Renal cortical epithelial cell (primary cell): ENCODE measurements at regions not wholly inside any gene's neighbourhood (a gene's known extent, or its start where the extent isn't known, plus 50 kb on each side); places are given as distances from the start of the nearest gene placed in this dataset.

ENCODE experiments used
- DNase-seq: peaks from one replicate; pipeline ENCODE4 v3.0.0-alpha.2; 2011; ENCODE audit warnings: low read depth

DNA sequence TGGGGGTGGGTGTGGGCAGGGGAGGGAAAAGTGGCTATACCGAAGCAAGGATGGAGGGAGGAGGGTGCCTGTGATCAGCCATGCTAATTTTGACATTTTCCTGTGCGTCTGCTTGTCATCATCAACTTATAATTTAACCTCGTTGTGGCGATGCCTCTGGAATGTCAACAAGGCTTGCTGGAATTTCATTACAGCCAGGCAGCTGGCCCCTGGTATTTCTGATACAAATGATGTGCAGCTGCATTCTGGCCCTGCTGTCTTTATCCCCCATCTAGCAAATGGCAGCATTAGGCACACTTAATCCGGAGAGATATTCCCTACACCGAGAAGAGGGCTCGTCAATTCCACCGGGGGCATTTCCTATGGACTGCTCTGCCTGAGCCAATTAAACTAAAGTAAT lies 278.3 kb upstream of the CCL2 start:
- no peak for DNase-seq

DNA sequence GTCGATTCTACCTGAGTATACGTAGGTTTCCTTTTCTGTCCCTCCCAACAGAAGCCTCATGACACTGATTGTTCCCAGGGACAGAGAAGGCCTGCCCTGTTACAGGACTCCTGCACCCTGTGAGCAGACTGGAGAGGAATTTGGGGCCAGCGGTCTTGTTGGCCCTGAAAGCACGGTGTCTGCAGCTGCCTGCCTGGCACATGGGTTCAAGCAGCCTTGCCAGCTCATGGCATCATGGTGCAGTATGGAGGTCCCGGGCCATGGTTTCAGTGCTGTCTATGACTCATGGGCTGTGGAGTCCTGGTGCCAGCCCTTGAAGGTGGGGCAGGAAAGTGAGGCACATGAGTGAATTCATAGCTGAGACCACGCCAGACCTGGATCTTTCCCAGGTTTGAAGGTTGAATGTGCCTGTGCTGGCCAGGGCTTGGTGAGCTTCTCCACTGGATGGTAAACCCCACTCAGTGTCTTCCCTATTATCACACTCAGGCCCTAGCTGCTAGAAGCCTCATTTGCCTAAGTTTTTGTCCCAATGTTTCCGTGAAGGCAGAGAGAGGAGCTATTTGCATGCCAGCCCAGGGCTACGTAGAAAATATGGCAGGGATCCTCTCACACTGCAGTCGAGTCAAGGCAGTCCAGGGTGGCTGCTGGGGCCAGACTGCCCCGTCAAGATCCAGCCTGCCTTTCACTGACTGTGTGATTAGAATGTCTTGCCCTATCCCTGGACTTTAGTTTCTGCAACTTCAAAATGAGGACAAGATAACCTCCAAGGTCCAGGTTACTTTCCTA lies 277.2 kb upstream of the CCL2 start:
- no peak for DNase-seq

DNA sequence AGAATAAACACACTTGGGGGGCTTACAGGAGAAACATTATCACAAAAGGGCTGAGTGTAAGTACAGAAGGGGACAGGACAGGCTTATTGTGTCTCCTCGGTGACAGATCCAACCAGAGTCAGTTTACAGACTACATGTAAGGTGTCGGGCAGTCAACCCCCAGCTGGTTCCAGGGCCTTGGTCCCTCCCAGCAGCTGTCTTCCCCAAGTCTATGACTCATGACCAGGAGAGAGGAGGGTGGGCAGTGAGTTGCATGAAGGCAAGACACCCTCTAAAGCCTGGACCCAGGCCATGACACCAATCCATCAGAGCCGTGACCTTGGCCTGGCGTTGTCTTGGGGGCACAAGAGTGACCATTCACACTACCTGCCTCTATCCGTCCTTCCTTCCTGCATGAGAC lies 276.2 kb upstream of the CCL2 start:
- DNase-seq = no peak

DNA sequence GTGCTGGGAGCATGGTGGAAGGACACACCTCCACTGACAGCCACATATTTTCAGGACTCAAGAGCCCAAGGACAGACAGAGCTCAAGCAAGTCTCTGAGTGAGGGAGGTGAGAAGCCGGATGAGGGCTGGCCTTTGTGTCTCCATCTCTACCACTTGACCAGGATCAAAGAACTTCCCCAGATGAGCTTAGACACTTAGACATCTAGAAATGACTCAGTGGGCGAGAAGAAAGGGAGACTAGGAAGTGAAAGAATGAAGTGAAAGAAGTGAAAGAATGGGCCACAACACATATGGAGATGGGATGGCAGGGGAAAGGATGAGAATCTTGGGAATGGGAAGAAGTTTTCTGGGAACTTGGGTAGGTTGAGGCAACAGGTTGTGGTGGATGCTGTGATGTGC lies 274.9 kb upstream of the CCL2 start:
- DNase-seq = no peak

DNA sequence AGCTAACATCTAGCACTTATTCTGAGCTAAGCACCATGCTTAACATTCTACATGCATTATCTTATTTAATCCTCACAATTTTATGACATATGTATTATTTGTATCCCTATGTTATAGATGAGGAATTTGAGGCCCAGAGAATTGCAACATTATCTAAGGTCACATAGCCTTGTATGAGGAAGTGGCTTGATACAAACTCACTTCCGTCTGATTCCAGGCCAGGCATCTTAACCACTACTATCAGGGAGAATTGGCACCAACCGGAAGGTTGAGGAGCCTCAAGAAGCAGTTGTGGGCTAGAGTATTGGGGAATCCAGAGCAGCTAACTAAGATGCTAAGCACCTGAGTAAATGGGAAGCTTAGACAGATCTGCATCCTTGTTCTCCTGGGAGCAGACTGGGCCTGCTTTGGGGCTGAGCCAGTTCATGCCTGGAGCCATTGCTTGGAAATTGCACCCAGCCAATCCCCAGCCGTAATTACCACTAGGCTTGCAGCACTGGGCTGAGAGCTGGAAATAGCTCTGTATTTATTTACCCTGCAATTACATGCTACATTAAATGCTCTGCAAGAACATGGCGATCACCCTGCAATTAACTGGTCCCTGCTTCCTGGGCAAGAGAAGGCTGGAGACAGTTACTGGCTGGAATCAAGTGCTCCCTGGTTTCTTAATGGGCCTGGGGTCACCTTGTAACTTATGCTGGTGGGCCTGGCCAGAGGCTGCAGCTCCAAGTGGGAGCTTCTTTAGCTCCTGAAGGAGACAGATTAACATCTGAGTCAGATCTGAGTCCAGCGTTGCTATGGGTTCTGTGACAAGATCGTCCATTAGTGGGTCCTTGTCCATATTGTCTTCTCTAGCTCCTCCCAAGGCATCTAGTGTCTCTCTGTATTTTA lies 273.1 kb upstream of the CCL2 start:
- no peak for DNase-seq

DNA sequence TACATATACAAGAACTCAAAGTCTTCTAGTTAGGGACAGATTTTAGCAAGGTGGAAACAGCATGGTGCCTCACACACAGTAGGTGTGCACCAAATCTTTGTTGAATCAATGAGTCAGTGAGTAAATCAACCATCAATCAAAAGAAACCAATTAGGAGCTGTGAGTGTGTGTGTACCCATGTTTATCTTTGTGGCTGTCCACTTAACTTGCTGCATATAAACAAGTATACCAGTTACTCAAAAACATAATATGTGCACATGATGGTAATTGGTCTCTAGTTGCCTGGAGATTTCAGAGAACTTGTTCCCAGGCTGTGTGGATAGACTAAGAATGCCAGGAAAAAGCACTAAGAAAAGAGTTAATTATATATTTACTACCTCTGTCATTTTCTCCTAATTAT lies 272.2 kb upstream of the CCL2 start:
- no peak for DNase-seq

DNA sequence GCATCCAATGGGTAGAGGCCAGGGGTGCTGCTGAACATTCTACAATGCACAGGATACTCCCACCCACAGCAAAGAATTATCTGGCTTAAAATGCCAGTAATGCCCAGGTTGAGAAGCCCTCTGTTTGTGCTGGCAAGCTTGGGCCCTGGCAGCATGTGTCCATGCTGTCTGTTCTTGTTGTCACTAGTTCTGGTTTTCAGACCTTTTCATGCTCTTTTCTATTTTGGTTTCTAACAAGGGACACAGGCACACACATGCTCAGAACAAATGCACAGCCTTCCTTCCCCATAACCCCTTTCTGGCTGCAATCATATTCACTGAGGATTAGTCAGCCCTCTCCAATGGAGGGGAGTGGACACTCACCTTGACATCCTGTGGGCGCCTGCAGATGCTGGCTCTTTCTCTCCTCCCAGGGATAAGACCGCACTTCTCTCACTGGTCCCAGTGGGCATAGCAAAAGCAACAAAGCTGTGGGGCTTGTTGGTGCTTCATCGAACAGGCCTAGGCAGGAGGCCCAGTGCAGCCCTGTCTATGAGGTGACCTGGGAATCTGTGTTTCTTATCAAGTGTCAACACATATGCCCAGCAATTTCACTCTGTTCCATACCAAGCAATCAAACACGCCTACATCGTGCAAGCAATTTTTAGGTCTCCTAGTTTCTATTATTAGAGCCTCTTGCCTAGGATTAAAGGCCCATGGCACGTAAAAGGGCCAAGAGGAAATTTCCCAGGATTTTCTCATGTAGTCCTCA lies 271.1 kb upstream of the CCL2 start:
- DNase-seq = no peak

DNA sequence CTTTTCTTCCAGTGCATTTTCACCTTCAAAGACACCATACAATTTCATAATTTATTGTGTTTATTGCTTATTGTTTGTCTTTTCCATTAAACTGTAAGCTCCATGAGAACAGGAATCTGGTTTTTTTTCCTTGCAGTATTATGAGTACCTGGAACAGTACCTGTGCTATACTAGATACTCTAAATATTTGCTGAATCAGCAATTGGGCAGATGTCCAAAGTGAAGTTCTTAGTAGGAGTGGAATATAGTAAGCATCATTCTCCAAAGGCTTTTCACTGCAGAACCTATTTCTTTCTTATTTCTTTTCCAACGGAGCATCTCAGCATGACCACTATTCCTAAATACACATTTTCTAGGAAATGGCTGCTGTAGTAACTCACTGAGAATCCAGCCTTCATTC lies 269.0 kb upstream of the CCL2 start:
- DNase-seq = no peak

DNA sequence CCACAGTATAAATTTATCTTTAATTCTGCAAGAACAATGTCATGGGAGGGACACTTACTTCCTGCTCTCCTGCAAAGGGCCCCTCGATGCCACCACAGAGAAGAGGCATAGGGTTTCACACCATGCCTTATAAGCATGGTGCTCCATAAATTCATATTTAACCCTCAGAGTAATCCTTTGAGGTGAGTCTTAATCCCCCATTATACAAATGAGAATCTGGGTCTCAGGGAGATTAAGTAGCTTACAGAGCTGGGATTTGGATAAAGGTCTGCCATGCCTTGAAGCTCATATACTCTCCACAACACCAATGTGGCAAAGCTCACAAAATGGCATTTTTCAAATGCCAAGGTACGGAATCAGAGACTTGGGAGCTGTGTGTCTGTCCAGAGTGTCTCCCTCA lies 268.5 kb upstream of the CCL2 start:
- DNase-seq = no peak

DNA sequence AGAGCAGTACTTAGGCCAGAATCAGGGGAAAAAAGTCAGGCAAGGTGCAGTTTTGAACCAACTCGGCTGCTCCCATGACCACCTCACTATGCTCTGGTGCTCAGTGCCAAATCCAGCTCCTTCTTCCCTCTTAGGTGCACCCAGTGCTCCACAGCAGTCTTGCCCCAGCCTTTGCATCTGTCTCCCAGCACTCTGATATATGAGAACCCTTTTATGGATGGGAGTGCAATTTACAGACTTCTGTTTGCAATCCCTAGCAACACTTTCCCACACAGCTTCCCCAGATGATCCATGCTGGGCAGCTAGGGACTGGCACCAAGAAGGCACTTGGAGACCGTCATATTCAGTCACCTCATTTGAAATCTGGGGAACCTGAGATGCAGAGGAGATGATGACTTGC lies 267.9 kb upstream of the CCL2 start:
- DNase-seq = no peak

DNA sequence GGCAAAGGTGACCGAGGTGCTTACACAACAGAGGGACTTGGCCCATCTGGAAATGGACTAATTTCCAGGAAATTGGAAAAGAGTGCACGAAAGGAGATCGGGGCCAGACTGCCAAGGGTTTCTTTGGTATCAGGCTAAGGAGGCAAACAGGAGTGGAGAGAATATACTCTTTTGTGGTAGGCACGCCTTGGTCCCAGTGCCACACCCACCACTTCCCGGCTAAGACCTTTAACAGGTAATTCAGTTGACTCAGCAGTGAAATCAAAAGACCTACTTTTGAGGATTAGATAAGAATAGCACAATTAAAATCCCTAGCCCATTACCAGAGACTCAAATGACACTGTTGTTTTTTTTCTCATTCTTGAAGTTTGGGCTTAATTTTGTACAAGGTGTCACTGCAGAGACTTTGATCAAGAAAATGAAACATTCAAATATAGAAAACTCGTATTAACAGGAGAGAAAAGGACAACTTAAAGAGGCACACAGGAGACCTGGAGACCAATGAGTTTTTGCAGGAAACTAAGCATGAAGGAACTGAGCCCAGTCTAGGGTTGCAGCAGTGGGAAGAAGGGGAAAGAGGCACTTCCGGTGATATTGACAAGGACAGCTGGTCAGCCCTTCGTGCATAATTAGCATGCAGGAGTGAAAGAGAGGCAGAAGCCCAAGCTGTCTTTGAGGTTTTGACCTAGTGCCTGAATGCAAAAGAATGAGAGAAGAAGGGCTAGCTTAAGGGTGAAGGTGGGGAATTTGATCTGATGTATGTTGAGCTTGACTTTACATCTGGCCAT lies 265.5 kb upstream of the CCL2 start:
- DNase-seq = no peak

DNA sequence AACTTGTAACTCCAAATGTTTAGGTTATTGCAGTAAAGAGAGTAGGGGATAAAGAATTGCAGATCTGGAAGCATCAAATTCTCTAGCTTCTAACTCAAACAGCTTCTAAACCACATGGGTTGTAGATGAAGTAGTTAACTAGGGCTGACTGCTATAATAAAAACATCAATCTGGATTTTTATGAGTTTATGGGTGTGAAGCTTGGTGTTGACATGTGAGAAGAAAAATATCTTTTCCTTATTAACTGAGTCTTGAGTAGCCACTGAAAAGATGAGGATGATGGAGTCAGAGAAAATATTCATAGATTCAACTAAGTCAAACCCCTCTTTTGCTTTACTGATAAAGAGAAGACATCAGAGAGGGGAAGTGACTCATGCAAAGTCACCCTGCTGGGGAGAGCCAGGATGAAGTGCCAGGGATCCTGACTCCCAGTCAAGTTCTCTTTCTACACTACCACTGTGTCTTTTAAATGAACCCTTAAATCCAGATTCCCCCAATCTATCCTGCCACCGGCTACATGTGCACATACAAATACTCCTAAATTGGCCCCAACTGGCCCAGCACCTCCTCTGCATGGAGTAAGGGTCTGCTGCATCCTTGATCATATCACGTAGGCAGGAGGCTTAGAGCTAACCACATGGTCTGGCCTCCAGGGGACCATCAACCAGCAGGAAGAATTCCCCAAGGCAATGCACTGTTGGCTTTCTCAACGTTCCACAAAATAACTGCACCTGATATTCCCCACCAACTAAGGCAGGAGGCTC lies 264.0 kb upstream of the CCL2 start:
- DNase-seq = no peak

DNA sequence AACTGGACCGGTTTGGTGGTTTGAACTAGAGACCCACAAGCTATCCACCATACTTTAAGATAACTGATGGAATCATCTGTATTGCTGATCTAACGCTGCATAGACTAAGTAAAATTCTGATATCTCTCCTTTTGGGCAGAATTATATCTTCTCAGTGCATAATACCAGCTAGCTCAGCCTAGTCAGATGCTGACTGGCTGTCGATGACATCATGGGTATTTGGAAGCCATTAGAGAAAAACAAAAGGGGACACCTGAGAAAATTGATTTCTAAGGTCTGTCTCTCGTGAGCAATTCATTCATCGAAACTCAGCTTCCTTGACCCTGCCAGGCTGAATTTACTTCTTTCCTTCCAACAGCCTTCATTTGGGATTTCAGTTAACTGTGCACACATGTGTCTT lies 263.0 kb upstream of the CCL2 start:
- no peak for DNase-seq

DNA sequence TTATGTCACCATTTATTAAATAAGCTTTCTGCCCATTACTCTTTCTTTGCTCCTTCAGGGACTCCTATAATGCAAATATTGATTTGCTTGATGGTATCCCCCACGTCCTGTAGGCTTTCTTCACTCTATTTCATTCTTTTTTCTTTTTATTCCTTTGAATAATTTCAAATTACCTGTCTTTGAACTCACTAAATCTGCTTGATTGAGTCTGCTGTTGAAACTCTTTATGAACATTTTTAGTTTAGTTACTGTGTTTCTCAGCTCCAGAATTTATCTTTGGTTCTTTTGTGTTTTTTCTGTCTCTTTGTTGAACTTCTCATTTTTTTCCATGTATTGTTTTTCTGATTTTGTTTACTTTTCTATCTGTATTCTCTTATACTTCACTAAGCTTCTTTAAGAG lies 254.4 kb upstream of the CCL2 start:
- DNase-seq = no peak

DNA sequence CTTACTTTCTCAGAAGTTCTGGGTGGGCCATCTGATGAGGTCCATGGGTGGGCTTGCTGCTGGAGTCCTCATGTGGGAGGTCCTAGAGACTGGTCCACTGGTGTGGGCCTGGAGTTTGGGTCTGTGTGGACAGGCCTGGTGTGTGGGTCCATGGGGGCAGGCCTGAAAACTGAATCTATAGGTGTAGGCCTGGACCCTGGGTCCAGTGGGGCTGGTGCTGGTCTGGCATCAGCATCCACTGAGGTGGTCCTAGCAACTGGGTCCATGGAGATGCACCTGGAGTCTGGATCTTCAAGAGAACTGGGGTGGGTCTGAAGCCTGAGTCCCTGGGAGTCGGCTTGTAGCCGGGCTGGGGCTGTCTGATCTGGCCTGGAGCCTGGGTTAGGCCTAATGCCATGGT lies 253.8 kb upstream of the CCL2 start:
- DNase-seq = no peak

DNA sequence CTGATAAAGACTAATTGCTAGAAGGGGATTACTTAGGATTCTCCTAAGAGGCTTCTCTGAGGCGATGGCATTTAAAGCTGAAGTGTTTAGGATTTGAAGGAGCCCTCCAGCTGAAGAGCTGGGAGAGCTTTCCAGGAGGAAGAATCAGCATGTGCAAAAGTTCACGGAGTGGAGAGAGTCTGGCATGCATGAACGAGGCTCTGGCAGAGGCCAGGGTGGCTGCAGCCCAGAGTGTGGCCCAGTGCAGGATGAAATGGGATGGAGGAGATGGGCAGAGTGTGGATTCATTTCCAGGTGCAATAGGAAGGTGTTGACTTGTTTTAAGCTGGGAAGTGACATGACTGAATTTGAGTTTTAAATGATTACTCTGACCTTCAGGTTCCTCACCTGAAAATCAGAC lies 249.0 kb upstream of the CCL2 start:
- DNase-seq = no peak

DNA sequence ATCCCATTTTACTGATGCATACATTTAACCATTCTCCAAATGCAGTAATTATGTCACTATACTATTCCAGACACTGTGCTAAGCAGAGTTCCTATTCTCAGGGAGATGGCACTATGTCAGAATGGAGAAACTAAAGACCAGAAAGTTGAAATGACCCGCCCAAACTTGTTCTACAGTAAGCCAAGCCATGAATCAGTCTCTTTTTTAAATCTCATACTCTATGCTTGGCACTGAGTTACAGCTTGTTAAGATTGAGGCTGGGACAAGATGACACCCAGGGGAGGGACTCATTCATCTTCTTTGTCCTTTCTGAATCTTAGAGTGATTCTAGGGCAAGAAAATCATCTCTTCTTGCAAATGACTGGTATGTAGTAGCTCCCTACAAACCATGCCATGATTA lies 247.0 kb upstream of the CCL2 start:
- no peak for DNase-seq

DNA sequence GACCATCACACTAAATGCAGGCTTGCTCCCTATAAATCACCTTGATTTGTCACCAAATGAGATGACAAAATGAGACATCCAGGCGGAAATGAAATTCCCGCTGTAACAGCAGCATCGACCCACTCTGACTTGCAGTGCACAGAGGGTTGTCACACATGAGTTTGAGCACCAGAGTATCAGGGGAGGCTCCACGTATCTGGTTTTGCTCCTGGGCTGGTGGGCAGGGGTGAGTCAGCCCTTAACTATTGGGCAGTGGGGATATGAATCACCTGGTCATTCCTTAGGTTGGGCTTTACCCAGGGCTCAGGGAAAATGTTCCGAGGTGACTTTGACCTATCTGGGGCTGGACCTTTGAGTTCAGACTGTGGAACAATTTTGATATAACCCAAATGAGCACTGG lies 245.2 kb upstream of the CCL2 start:
- DNase-seq = no peak

DNA sequence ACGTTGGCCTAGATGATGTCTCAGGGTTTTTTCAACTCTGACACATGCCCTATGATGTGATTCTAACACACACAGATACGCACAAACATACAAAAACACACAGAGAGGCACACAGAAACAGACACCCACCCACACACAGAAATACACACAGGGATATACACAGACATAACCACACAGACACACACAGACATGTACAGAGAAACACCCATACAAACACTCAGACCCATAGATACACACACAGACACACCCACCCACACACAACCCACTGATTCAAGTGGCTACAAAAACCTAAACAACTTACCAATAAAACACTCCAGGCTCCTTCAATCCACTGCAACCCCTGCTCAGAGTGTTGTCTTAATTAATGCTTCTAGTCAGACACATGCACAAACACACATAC lies 244.6 kb upstream of the CCL2 start:
- DNase-seq = no peak

DNA sequence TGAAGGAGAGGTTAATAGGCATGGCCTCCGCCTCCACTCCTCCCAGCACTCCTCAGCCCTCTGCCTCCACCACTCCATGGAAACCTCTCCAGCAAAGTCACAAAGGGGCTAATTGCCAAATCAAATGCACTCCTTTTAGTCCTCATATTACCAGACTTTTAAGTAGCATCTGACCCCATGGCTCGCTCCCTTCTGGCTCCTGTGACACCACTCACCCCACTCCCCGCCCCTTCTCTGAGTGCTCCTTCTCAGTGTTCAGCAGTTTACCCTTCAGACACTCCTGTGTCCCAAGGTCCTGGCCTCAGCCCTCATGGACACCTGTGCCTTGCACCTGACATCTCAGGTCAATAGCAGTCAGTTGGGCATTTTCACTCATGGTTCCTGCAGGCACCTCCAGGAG lies 243.5 kb upstream of the CCL2 start:
- no peak for DNase-seq

DNA sequence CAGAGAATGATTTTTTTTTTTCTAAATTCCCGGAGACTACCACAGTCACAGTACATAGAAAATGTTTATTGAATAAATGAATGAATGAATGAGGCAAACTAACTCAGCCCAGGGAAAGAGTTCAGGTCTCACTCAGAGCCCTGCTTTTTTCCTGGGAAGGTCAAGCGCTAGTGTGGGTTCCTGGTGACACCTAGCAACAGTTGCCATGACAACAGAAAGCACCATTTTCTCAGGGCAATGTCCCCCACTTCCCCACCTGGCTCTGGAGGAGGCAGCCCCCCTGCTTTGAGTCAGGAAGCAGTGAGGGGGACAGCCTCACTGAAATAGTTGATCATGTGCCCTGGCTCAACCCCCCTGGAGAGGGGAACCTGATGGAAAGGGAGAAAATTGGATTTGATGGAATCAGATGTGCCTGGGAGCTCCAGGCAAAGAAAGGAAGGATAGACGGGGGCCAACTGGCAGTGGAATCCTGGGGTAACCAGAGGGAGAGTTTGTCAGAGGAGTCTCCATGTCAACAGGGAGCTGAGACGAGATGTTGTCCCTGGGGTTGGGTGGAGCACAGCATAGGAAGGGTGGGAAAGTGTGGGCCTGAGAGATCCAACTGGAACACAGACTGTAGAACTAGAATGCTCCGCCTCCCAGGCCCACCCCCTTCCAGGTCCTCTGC lies 242.2 kb upstream of the CCL2 start:
- DNase-seq = no peak
